ENCODE measurements at regions not wholly inside any gene's neighbourhood (a gene's known extent, or its start where the extent isn't known, plus 50 kb on each side); places are given as distances from the start of the nearest gene placed in this dataset.
"Not testable (repeated sequence)": the region's sequence is repeated elsewhere in the genome, so short reads cannot be mapped to it uniquely, and the experiment has no call there.

GRCh38 chr18:34321066-34321465 is 96.4 kb upstream of the NOL4 start:
- H3K4me1 Mint-ChIP-seq (ENCODE audit: low read depth): no peaks in the 10 kb centered on the region
- no peak overlapping the region for H3K27ac Mint-ChIP-seq
- intact Hi-C loops (cut with micrococcal nuclease): loop anchor here (5.0 kb wide), 1 partner anchor 1089 kb away; no protein-coding TSS in a partner anchor
- ChIA-PET CTCF (no interaction called here), POLR2A (no interaction called here)
- DNase-seq: no peak
- H3K27me3 Mint-ChIP-seq: no peaks in the 10 kb centered on the region
- no peak overlapping the region for H3K4me3 Mint-ChIP-seq
- H3K36me3 Mint-ChIP-seq: no peaks in the 10 kb centered on the region
- no peaks in the 10 kb centered on the region for H3K9me3 Mint-ChIP-seq

- ChIA-PET POLR2A (no interaction called here), CTCF (no interaction called here)
- Mint-ChIP-seq H3K27me3 (no peaks in the 10 kb centered on the region), H3K9me3 (peaks cover 3% of the 10 kb centered on the region), H3K36me3 (no peaks in the 10 kb centered on the region), H3K4me3 (no peak overlapping the region), H3K27ac (no peak overlapping the region), H3K4me1 (ENCODE audit: low read depth) (no peaks in the 10 kb centered on the region)
- intact Hi-C loops (cut with micrococcal nuclease): loop anchor here (2.0 to 5.0 kb wide), 2 partner anchors 200 to 1090 kb away; no protein-coding TSS in a partner anchor
- DNase-seq: peak; percentile 15
Measured at GRCh38 chr18:34322365-34323289, 97.9 kb upstream of the NOL4 start.

- peaks cover 10% of the 10 kb centered on the region for H3K9me3 Mint-ChIP-seq
- no peak overlapping the region for H3K27ac Mint-ChIP-seq
- no peak for DNase-seq
- intact Hi-C loops (cut with micrococcal nuclease): no loop called here
- H3K4me3 Mint-ChIP-seq: no peak overlapping the region
- no peaks in the 10 kb centered on the region for H3K4me1 Mint-ChIP-seq (ENCODE audit: low read depth)
- CTCF ChIA-PET: no interaction called here
- H3K36me3 Mint-ChIP-seq: no peaks in the 10 kb centered on the region
- no peaks in the 10 kb centered on the region for H3K27me3 Mint-ChIP-seq
- POLR2A ChIA-PET: no interaction called here
Measured at GRCh38 chr18:34329840-34330239, 105.1 kb upstream of the NOL4 start.

- H3K27ac Mint-ChIP-seq: no peak overlapping the region
- H3K4me3 Mint-ChIP-seq: no peak overlapping the region
- H3K27me3 Mint-ChIP-seq: no peaks in the 10 kb centered on the region
- no peaks in the 10 kb centered on the region for H3K4me1 Mint-ChIP-seq (ENCODE audit: low read depth)
- H3K36me3 Mint-ChIP-seq: no peaks in the 10 kb centered on the region
- no peak for DNase-seq
- ChIA-PET CTCF (no interaction called here), POLR2A (no interaction called here)
- peaks cover 10% of the 10 kb centered on the region for H3K9me3 Mint-ChIP-seq
- intact Hi-C loops (cut with micrococcal nuclease): no loop called here
Measured at GRCh38 chr18:34330308-34330707, 105.6 kb upstream of the NOL4 start.

- H3K4me1 Mint-ChIP-seq (ENCODE audit: low read depth); H3K27me3 Mint-ChIP-seq; DNase-seq; H3K27ac Mint-ChIP-seq; H3K4me3 Mint-ChIP-seq; POLR2A ChIA-PET; H3K36me3 Mint-ChIP-seq; H3K9me3 Mint-ChIP-seq; intact Hi-C loops (cut with micrococcal nuclease); CTCF ChIA-PET: not testable (repeated sequence)
Measured at GRCh38 chr18:34330907-34331306, 106.2 kb upstream of the NOL4 start.

GRCh38 chr18:34331343-34331742 is 106.6 kb upstream of the NOL4 start:
- H3K4me1 Mint-ChIP-seq (ENCODE audit: low read depth); H3K4me3 Mint-ChIP-seq; intact Hi-C loops (cut with micrococcal nuclease); DNase-seq; H3K36me3 Mint-ChIP-seq; H3K27me3 Mint-ChIP-seq; CTCF ChIA-PET; H3K9me3 Mint-ChIP-seq; POLR2A ChIA-PET; H3K27ac Mint-ChIP-seq: not testable (repeated sequence)

GRCh38 chr18:34339155-34339554 is 114.4 kb upstream of the NOL4 start:
- no peak overlapping the region for H3K4me3 Mint-ChIP-seq
- DNase-seq: no peak
- no peaks in the 10 kb centered on the region for H3K4me1 Mint-ChIP-seq (ENCODE audit: low read depth)
- POLR2A ChIA-PET: no interaction called here
- no peaks in the 10 kb centered on the region for H3K36me3 Mint-ChIP-seq
- H3K9me3 Mint-ChIP-seq: peaks cover 9% of the 10 kb centered on the region
- intact Hi-C loops (cut with micrococcal nuclease): no loop called here
- no peak overlapping the region for H3K27ac Mint-ChIP-seq
- no peaks in the 10 kb centered on the region for H3K27me3 Mint-ChIP-seq
- CTCF ChIA-PET: no interaction called here

- intact Hi-C loops (cut with micrococcal nuclease): no loop called here
- Mint-ChIP-seq H3K27ac (no peak overlapping the region), H3K27me3 (no peaks in the 10 kb centered on the region), H3K36me3 (no peaks in the 10 kb centered on the region), H3K4me3 (no peak overlapping the region), H3K9me3 (peaks cover 12% of the 10 kb centered on the region), H3K4me1 (ENCODE audit: low read depth) (no peaks in the 10 kb centered on the region)
- ChIA-PET CTCF (no interaction called here), POLR2A (no interaction called here)
- DNase-seq: no peak
Measured at GRCh38 chr18:34342960-34343359, 118.2 kb upstream of the NOL4 start.

GRCh38 chr18:34345738-34346137 is 121.0 kb upstream of the NOL4 start:
- no peaks in the 10 kb centered on the region for H3K36me3 Mint-ChIP-seq
- no peaks in the 10 kb centered on the region for H3K4me1 Mint-ChIP-seq (ENCODE audit: low read depth)
- no peak overlapping the region for H3K4me3 Mint-ChIP-seq
- H3K27ac Mint-ChIP-seq: no peak overlapping the region
- intact Hi-C loops (cut with micrococcal nuclease): no loop called here
- H3K9me3 Mint-ChIP-seq: peaks cover 15% of the 10 kb centered on the region
- no peak for DNase-seq
- CTCF ChIA-PET: no interaction called here
- POLR2A ChIA-PET: no interaction called here
- no peaks in the 10 kb centered on the region for H3K27me3 Mint-ChIP-seq

GRCh38 chr18:34350778-34351177 is 126.1 kb upstream of the NOL4 start:
- Mint-ChIP-seq H3K36me3 (no peaks in the 10 kb centered on the region), H3K27ac (no peak overlapping the region), H3K9me3 (peaks cover 6% of the 10 kb centered on the region), H3K27me3 (no peaks in the 10 kb centered on the region), H3K4me1 (ENCODE audit: low read depth) (no peaks in the 10 kb centered on the region), H3K4me3 (no peak overlapping the region)
- intact Hi-C loops (cut with micrococcal nuclease): no loop called here
- no peak for DNase-seq
- ChIA-PET CTCF (no interaction called here), POLR2A (no interaction called here)

GRCh38 chr18:34352385-34353163 is 127.9 kb upstream of the NOL4 start:
- intact Hi-C loops (cut with micrococcal nuclease): no loop called here
- H3K27me3 Mint-ChIP-seq: no peaks in the 10 kb centered on the region
- H3K4me1 Mint-ChIP-seq (ENCODE audit: low read depth): no peaks in the 10 kb centered on the region
- ChIA-PET CTCF (no interaction called here), POLR2A (no interaction called here)
- no peaks in the 10 kb centered on the region for H3K36me3 Mint-ChIP-seq
- no peak for DNase-seq
- H3K4me3 Mint-ChIP-seq: no peak overlapping the region
- H3K27ac Mint-ChIP-seq: no peak overlapping the region
- peaks cover 6% of the 10 kb centered on the region for H3K9me3 Mint-ChIP-seq

- H3K4me1 Mint-ChIP-seq (ENCODE audit: low read depth): no peaks in the 10 kb centered on the region
- intact Hi-C loops (cut with micrococcal nuclease): no loop called here
- no peaks in the 10 kb centered on the region for H3K36me3 Mint-ChIP-seq
- no peaks in the 10 kb centered on the region for H3K27me3 Mint-ChIP-seq
- no peak overlapping the region for H3K27ac Mint-ChIP-seq
- no peak overlapping the region for H3K4me3 Mint-ChIP-seq
- CTCF ChIA-PET: no interaction called here
- DNase-seq: no peak
- POLR2A ChIA-PET: no interaction called here
- peaks cover 6% of the 10 kb centered on the region for H3K9me3 Mint-ChIP-seq
Measured at GRCh38 chr18:34354351-34354750, 129.6 kb upstream of the NOL4 start.
